ENCODE measurements at regions not wholly inside any gene's neighbourhood (a gene's known extent, or its start where the extent isn't known, plus 50 kb on each side); places are given as distances from the start of the nearest gene placed in this dataset.

GRCh38 chr6:139474145-139475108, 100.0 kb upstream of the CITED2 start:
- DNase-seq (ENCODE audit: low read depth): peak; percentile 52
- Histone ChIP-seq H3K9ac (ENCODE audit: low read length) (peak overlapping the region; percentile 71), H3K27me3 (replicated peaks; ENCODE audit: control insufficient read depth, insufficient read depth, low read length) (no peaks in the 10 kb centered on the region), H3K36me3 (ENCODE audit: control insufficient read depth, insufficient read depth, low read length, severe bottlenecking) (no peaks in the 10 kb centered on the region), H3K4me1 (ENCODE audit: control insufficient read depth, insufficient read depth, low read length) (peaks cover 34% of the 10 kb centered on the region), H3K4me3 (ENCODE audit: low read length) (peak overlapping the region; percentile 67), H3K9me3 (ENCODE audit: control insufficient read depth, low read length) (no peaks in the 10 kb centered on the region)

GRCh38 chr6:139473731-139474130, 99.3 kb upstream of the CITED2 start:
- Histone ChIP-seq H3K4me3 (ENCODE audit: low read length) (peak overlapping the region; percentile 67), H3K4me1 (ENCODE audit: control insufficient read depth, insufficient read depth, low read length) (peaks cover 34% of the 10 kb centered on the region), H3K9ac (ENCODE audit: low read length) (peak overlapping the region; percentile 71), H3K36me3 (ENCODE audit: control insufficient read depth, insufficient read depth, low read length, severe bottlenecking) (no peaks in the 10 kb centered on the region), H3K27me3 (replicated peaks; ENCODE audit: control insufficient read depth, insufficient read depth, low read length) (no peaks in the 10 kb centered on the region), H3K9me3 (ENCODE audit: control insufficient read depth, low read length) (no peaks in the 10 kb centered on the region)
- DNase-seq (ENCODE audit: low read depth): peak; percentile 20

DNA sequence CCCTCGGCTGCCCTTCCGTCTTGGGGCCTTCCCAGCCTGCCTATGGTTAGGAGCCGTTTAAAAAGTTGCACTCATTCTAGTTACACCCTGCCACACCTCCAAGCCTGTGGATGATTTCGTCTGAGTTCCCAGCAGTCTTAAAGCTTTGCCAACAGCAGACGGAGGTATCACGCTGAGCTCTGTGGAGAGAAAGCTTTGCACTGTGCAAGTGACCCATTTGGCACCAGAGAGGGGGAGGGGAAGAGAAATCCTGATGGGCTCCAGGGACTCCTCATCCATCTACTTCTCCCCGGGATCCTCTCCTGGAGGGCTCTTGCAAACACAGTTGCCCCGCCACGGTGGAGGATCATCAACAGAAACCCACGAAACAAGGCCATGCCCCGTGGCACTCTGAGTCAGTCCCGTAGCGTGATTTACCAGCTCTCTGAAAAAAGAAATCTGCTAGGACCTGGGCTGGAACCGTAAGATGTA, 98.8 kb upstream of the CITED2 start:
- H3K4me1 ChIP-seq (ENCODE audit: control insufficient read depth, insufficient read depth, low read length): peaks cover 34% of the 10 kb centered on the region
- H3K9ac ChIP-seq (ENCODE audit: low read length): peak overlapping the region; percentile 81
- H3K9me3 ChIP-seq (ENCODE audit: control insufficient read depth, low read length): no peaks in the 10 kb centered on the region
- peak overlapping the region; percentile 67 for H3K4me3 ChIP-seq (ENCODE audit: low read length)
- no peaks in the 10 kb centered on the region for H3K27me3 ChIP-seq (replicated peaks; ENCODE audit: control insufficient read depth, insufficient read depth, low read length)
- no peak for DNase-seq (ENCODE audit: low read depth)
- H3K36me3 ChIP-seq (ENCODE audit: control insufficient read depth, insufficient read depth, low read length, severe bottlenecking): no peaks in the 10 kb centered on the region

GRCh38 chr6:139472351-139473015, 98.0 kb upstream of the CITED2 start:
- peaks cover 34% of the 10 kb centered on the region for H3K4me1 ChIP-seq (ENCODE audit: control insufficient read depth, insufficient read depth, low read length)
- H3K27me3 ChIP-seq (replicated peaks; ENCODE audit: control insufficient read depth, insufficient read depth, low read length): no peaks in the 10 kb centered on the region
- no peak for DNase-seq (ENCODE audit: low read depth)
- peak overlapping the region; percentile 67 for H3K4me3 ChIP-seq (ENCODE audit: low read length)
- H3K36me3 ChIP-seq (ENCODE audit: control insufficient read depth, insufficient read depth, low read length, severe bottlenecking): no peaks in the 10 kb centered on the region
- no peaks in the 10 kb centered on the region for H3K9me3 ChIP-seq (ENCODE audit: control insufficient read depth, low read length)
- peak overlapping the region; percentile 81 for H3K9ac ChIP-seq (ENCODE audit: low read length)

DNA sequence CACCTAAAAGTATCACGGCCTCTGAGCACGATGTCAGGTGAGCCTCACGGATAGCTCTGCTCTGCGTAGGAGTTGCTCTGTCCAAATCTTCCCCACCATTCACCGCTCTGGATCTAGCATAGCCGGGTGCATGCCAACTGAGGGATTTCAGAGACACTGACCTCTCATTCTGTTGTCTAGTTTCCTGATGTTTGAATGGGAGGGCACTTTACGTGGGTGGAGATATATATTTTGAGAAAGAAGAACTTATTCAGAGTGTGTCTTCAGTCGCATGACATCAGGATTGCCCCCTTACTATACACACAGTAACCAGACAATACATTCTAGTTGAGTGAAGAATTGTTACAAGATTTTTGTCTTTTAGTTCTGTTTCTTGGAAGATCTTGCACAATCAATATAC, 96.5 kb upstream of the CITED2 start:
- H3K9me3 ChIP-seq (ENCODE audit: control insufficient read depth, low read length): no peaks in the 10 kb centered on the region
- H3K27me3 ChIP-seq (replicated peaks; ENCODE audit: control insufficient read depth, insufficient read depth, low read length): no peaks in the 10 kb centered on the region
- no peak overlapping the region for H3K9ac ChIP-seq (ENCODE audit: low read length)
- peaks cover 34% of the 10 kb centered on the region for H3K4me1 ChIP-seq (ENCODE audit: control insufficient read depth, insufficient read depth, low read length)
- no peak for DNase-seq (ENCODE audit: low read depth)
- no peaks in the 10 kb centered on the region for H3K36me3 ChIP-seq (ENCODE audit: control insufficient read depth, insufficient read depth, low read length, severe bottlenecking)
- no peak overlapping the region for H3K4me3 ChIP-seq (ENCODE audit: low read length)

GRCh38 chr6:139468178-139468819, 93.9 kb upstream of the CITED2 start:
- Histone ChIP-seq H3K9me3 (ENCODE audit: control insufficient read depth, low read length) (no peaks in the 10 kb centered on the region), H3K4me1 (ENCODE audit: control insufficient read depth, insufficient read depth, low read length) (peaks cover 12% of the 10 kb centered on the region)

GRCh38 chr6:139457476-139457875, 83.0 kb upstream of the CITED2 start:
- DNase-seq (ENCODE audit: low read depth): no peak
- H3K4me3 ChIP-seq (ENCODE audit: low read length): no peak overlapping the region
- no peak overlapping the region for H3K9ac ChIP-seq (ENCODE audit: low read length)

More at GRCh38 chr6:139468178-139468819, 93.9 kb upstream of the CITED2 start:
- Histone ChIP-seq H3K36me3 (ENCODE audit: control insufficient read depth, insufficient read depth, low read length, severe bottlenecking) (no peaks in the 10 kb centered on the region), H3K9ac (ENCODE audit: low read length) (no peak overlapping the region), H3K27me3 (replicated peaks; ENCODE audit: control insufficient read depth, insufficient read depth, low read length) (no peaks in the 10 kb centered on the region), H3K4me3 (ENCODE audit: low read length) (no peak overlapping the region)
- DNase-seq (ENCODE audit: low read depth): no peak

GRCh38 chr6:139452148-139452876, 77.9 kb upstream of the CITED2 start:
- Histone ChIP-seq H3K9me3 (ENCODE audit: control insufficient read depth, low read length) (no peaks in the 10 kb centered on the region), H3K4me3 (ENCODE audit: low read length) (no peak overlapping the region), H3K4me1 (ENCODE audit: control insufficient read depth, insufficient read depth, low read length) (peaks cover 8% of the 10 kb centered on the region), H3K36me3 (ENCODE audit: control insufficient read depth, insufficient read depth, low read length, severe bottlenecking) (no peaks in the 10 kb centered on the region), H3K9ac (ENCODE audit: low read length) (no peak overlapping the region), H3K27me3 (replicated peaks; ENCODE audit: control insufficient read depth, insufficient read depth, low read length) (no peaks in the 10 kb centered on the region)
- peak; percentile 42 for DNase-seq (ENCODE audit: low read depth)

More at GRCh38 chr6:139457476-139457875, 83.0 kb upstream of the CITED2 start:
- Histone ChIP-seq H3K4me1 (ENCODE audit: control insufficient read depth, insufficient read depth, low read length) (no peaks in the 10 kb centered on the region), H3K9me3 (ENCODE audit: control insufficient read depth, low read length) (no peaks in the 10 kb centered on the region), H3K27me3 (replicated peaks; ENCODE audit: control insufficient read depth, insufficient read depth, low read length) (no peaks in the 10 kb centered on the region), H3K36me3 (ENCODE audit: control insufficient read depth, insufficient read depth, low read length, severe bottlenecking) (no peaks in the 10 kb centered on the region)

- peak; percentile 64 for DNase-seq (ENCODE audit: low read depth)
- Histone ChIP-seq H3K36me3 (ENCODE audit: control insufficient read depth, insufficient read depth, low read length, severe bottlenecking) (no peaks in the 10 kb centered on the region), H3K9ac (ENCODE audit: low read length) (no peak overlapping the region), H3K4me1 (ENCODE audit: control insufficient read depth, insufficient read depth, low read length) (peaks cover 8% of the 10 kb centered on the region), H3K4me3 (ENCODE audit: low read length) (no peak overlapping the region), H3K9me3 (ENCODE audit: control insufficient read depth, low read length) (no peaks in the 10 kb centered on the region), H3K27me3 (replicated peaks; ENCODE audit: control insufficient read depth, insufficient read depth, low read length) (no peaks in the 10 kb centered on the region)
Observed at GRCh38 chr6:139449611-139450000, 75.2 kb upstream of the CITED2 start.

DNA sequence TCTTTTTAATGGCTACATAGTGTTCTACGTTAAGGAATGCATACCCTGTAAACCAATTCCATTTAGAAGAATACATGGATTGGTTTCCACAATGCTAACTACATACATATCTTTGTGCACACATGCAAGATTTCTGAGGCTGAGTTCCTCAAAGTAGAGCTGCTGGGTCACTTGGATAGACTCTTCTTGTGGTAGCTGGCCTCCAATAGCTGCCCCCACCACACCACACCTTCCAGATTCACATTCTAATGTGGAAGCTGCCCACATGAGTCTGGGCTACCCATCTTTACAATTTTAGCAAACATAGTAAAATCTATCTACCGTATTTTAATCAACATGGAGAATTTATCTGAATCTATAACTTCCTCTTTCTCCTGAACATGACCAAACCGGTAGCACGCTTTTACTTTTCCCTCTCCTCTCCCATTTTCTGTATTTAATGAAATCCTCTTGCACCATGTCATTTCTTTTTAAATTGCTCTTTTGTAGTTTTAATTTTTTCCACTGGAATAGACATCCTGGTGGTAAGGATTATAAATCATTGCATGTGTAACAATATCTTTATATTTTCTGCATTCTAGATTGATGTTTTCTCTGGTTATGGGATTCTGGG, 74.7 kb upstream of the CITED2 start:
- no peaks in the 10 kb centered on the region for H3K9me3 ChIP-seq (ENCODE audit: control insufficient read depth, low read length)
- no peak for DNase-seq (ENCODE audit: low read depth)
- H3K36me3 ChIP-seq (ENCODE audit: control insufficient read depth, insufficient read depth, low read length, severe bottlenecking): no peaks in the 10 kb centered on the region
- H3K4me3 ChIP-seq (ENCODE audit: low read length): no peak overlapping the region
- H3K9ac ChIP-seq (ENCODE audit: low read length): no peak overlapping the region
- H3K27me3 ChIP-seq (replicated peaks; ENCODE audit: control insufficient read depth, insufficient read depth, low read length): no peaks in the 10 kb centered on the region
- H3K4me1 ChIP-seq (ENCODE audit: control insufficient read depth, insufficient read depth, low read length): peaks cover 8% of the 10 kb centered on the region

Data from adipocyte (in vitro differentiated cells).